GM23248 (cell line): ENCODE measurements at regions not wholly inside any gene's neighbourhood (a gene's known extent, or its start where the extent isn't known, plus 50 kb on each side); places are given as distances from the start of the nearest gene placed in this dataset.

ENCODE experiments used
- EZH2 ChIP-seq: fragments of 200-600 bp; sonication (generic); IDR thresholded peaks from 2 replicates; pipeline ENCODE4 v1.6.1; 2018; ENCODE audit warnings: antibody characterized with exemption, mild to moderate bottlenecking; ENCODE audit not compliant: insufficient read depth, poor library complexity, severe bottlenecking
- EZH2phosphoT487 ChIP-seq: fragments of 200-600 bp; sonication (generic); IDR thresholded peaks from 2 replicates; pipeline ENCODE4 v1.6.1; 2018; ENCODE audit warnings: antibody characterized with exemption, moderate library complexity, mild to moderate bottlenecking, low read depth; ENCODE audit not compliant: insufficient read depth

- TF ChIP-seq EZH2phosphoT487 (no peak), EZH2 (no peak)
Observed at GRCh38 chr11:31869986-31870385, 58.9 kb upstream of the PAX6 start.
